ENCODE measurements at regions not wholly inside any gene's neighbourhood (a gene's known extent, or its start where the extent isn't known, plus 50 kb on each side); places are given as distances from the start of the nearest gene placed in this dataset.

DNA sequence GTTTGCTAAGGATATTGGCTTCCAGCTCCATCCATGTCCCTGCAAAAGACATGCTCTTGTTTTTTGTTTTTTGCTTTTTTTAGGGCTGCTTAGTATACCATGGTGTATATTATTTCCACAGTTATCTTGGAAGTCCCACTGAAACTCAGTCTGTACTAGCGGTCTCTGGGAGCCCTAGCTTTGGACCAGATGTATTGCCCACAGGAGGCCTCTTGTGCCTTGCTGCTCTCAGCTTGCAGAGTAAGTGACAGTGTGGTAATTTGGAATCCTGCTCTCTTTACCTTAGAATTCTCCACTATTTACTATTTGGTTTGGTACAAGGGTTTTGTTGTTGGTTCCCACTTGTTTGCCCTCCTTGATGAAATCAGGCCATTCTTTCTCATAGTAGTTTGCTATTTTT lies 1022.9 kb downstream of the LRFN5 start:
- no peak overlapping the region for H4K91ac ChIP-seq (ENCODE audit: low read length)
- H3K4me3 ChIP-seq (ENCODE audit: insufficient read depth in 1 of 2, low read depth in 1 of 2, low read length in 2 of 2) = no peak overlapping the region
- H3K27ac ChIP-seq (ENCODE audit: low read length, poor library complexity, severe bottlenecking) = no peak overlapping the region
- H3K4ac ChIP-seq (ENCODE audit: low read depth in 1 of 2, low read length in 2 of 2) = no peak overlapping the region
- no peak overlapping the region for H2BK15ac ChIP-seq (ENCODE audit: low read depth, poor library complexity, severe bottlenecking)
- no peaks in the 10 kb centered on the region for H3K9me3 ChIP-seq (ENCODE audit: control insufficient read depth, low read length)
- no peaks in the 10 kb centered on the region for H3K36me3 ChIP-seq (ENCODE audit: control insufficient read depth in 1 of 2, insufficient read depth in 2 of 2, low read depth in 1 of 2, low read length in 2 of 2)
- H2AK5ac ChIP-seq (ENCODE audit: low read length, severe bottlenecking) = no peak overlapping the region
- no peaks in the 10 kb centered on the region for H3K79me1 ChIP-seq (replicated peaks; ENCODE audit: low read length, poor library complexity, severe bottlenecking)
- H3K18ac ChIP-seq (ENCODE audit: low read depth in 1 of 2, low read length in 2 of 2) = no peak overlapping the region
- H3K9ac ChIP-seq (ENCODE audit: low read length) = no peak overlapping the region
- H2BK120ac ChIP-seq (ENCODE audit: low read depth, low read length) = no peak overlapping the region
- H3K23ac ChIP-seq (ENCODE audit: low read length in 2 of 2) = no peak overlapping the region
- H4K8ac ChIP-seq (ENCODE audit: low read length) = no peak overlapping the region
- DNase-seq = no peak
- WGBS = 100% methylated on average over 1 of the region's 1 CpG
- H3K4me1 ChIP-seq (ENCODE audit: control insufficient read depth, insufficient read depth, low read depth, low read length) = no peaks in the 10 kb centered on the region
- H2BK12ac ChIP-seq (ENCODE audit: low read length in 2 of 2) = no peak overlapping the region
- H2BK5ac ChIP-seq (ENCODE audit: low read depth, low read length, poor library complexity, severe bottlenecking) = no peak overlapping the region
- H3K4me2 ChIP-seq (ENCODE audit: low read length, poor library complexity, severe bottlenecking) = no peak overlapping the region
- no peaks in the 10 kb centered on the region for H3K27me3 ChIP-seq (ENCODE audit: control insufficient read depth in 1 of 2, insufficient read depth in 1 of 2, low read length in 2 of 2)
- no peak overlapping the region for H3K14ac ChIP-seq (ENCODE audit: low read length in 2 of 2)
- H2AFZ ChIP-seq (ENCODE audit: low read depth, low read length) = no peak overlapping the region

DNA sequence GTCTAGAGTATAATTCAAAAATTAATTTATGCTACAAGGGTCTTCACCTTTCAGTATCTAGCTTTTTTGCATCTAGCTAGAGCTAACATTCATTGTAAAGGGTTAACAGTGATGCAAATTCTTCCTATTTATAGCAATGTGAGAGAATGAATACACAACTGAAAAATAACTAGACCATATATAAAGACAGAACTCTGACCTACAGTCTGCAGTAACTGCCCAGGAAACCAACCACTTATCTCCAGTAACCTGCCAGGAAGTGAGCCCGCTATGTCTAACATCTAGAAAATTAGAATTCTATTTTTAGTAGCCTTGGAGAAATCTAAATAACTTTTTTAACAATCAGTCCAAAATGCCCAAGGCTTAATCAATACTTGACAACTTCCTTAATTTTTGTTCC lies 1021.9 kb downstream of the LRFN5 start:
- no peak overlapping the region for H3K14ac ChIP-seq (ENCODE audit: low read length in 2 of 2)
- no peak overlapping the region for H2BK15ac ChIP-seq (ENCODE audit: low read depth, poor library complexity, severe bottlenecking)
- H2AFZ ChIP-seq (ENCODE audit: low read depth, low read length) = no peak overlapping the region
- 82% methylated on average over 1 of the region's 1 CpG for WGBS
- no peak overlapping the region for H2BK120ac ChIP-seq (ENCODE audit: low read depth, low read length)
- H3K79me1 ChIP-seq (replicated peaks; ENCODE audit: low read length, poor library complexity, severe bottlenecking) = no peaks in the 10 kb centered on the region
- H3K4ac ChIP-seq (ENCODE audit: low read depth in 1 of 2, low read length in 2 of 2) = no peak overlapping the region
- H2AK5ac ChIP-seq (ENCODE audit: low read length, severe bottlenecking) = no peak overlapping the region
- H3K23ac ChIP-seq (ENCODE audit: low read length in 2 of 2) = no peak overlapping the region
- H3K9me3 ChIP-seq (ENCODE audit: control insufficient read depth, low read length) = no peaks in the 10 kb centered on the region
- H3K4me3 ChIP-seq (ENCODE audit: insufficient read depth in 1 of 2, low read depth in 1 of 2, low read length in 2 of 2) = no peak overlapping the region
- H3K18ac ChIP-seq (ENCODE audit: low read depth in 1 of 2, low read length in 2 of 2) = no peak overlapping the region
- H2BK5ac ChIP-seq (ENCODE audit: low read depth, low read length, poor library complexity, severe bottlenecking) = no peak overlapping the region
- no peak overlapping the region for H3K9ac ChIP-seq (ENCODE audit: low read length)
- no peak overlapping the region for H3K4me2 ChIP-seq (ENCODE audit: low read length, poor library complexity, severe bottlenecking)
- H4K8ac ChIP-seq (ENCODE audit: low read length) = no peak overlapping the region
- no peak for DNase-seq
- H3K27me3 ChIP-seq (ENCODE audit: control insufficient read depth in 1 of 2, insufficient read depth in 1 of 2, low read length in 2 of 2) = no peaks in the 10 kb centered on the region
- H2BK12ac ChIP-seq (ENCODE audit: low read length in 2 of 2) = no peak overlapping the region
- no peak overlapping the region for H4K91ac ChIP-seq (ENCODE audit: low read length)
- no peaks in the 10 kb centered on the region for H3K36me3 ChIP-seq (ENCODE audit: control insufficient read depth in 1 of 2, insufficient read depth in 2 of 2, low read depth in 1 of 2, low read length in 2 of 2)
- H3K4me1 ChIP-seq (ENCODE audit: control insufficient read depth, insufficient read depth, low read depth, low read length) = no peaks in the 10 kb centered on the region
- H3K27ac ChIP-seq (ENCODE audit: low read length, poor library complexity, severe bottlenecking) = no peak overlapping the region

DNA sequence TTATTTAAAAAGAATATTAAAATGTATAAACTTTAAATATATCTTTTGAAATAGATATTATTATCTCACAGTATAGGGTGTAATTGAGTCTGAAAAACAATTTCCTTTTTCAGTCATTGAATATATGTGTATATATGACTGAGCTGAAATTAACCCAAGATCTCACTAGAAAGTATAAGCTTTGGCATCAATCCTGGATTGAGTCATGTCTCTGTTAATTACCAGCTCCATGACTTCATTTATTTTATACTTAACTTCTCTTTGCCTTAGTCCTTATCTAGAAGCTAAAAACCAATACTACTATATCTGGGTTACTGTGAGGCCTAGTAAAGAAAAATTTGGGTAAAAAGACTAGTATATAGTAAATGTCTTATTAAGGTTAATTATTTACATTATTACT lies 1020.3 kb downstream of the LRFN5 start:
- Histone ChIP-seq H3K4ac (ENCODE audit: low read depth in 1 of 2, low read length in 2 of 2) (no peak overlapping the region), H2BK12ac (ENCODE audit: low read length in 2 of 2) (no peak overlapping the region), H3K9ac (ENCODE audit: low read length) (no peak overlapping the region), H2AK5ac (ENCODE audit: low read length, severe bottlenecking) (no peak overlapping the region), H3K27me3 (ENCODE audit: control insufficient read depth in 1 of 2, insufficient read depth in 1 of 2, low read length in 2 of 2) (no peaks in the 10 kb centered on the region), H3K9me3 (ENCODE audit: control insufficient read depth, low read length) (no peaks in the 10 kb centered on the region), H2BK15ac (ENCODE audit: low read depth, poor library complexity, severe bottlenecking) (no peak overlapping the region), H3K23ac (ENCODE audit: low read length in 2 of 2) (no peak overlapping the region), H3K14ac (ENCODE audit: low read length in 2 of 2) (no peak overlapping the region), H3K4me1 (ENCODE audit: control insufficient read depth, insufficient read depth, low read depth, low read length) (no peaks in the 10 kb centered on the region), H2BK120ac (ENCODE audit: low read depth, low read length) (no peak overlapping the region), H2AFZ (ENCODE audit: low read depth, low read length) (no peak overlapping the region), H3K4me3 (ENCODE audit: insufficient read depth in 1 of 2, low read depth in 1 of 2, low read length in 2 of 2) (no peak overlapping the region), H3K18ac (ENCODE audit: low read depth in 1 of 2, low read length in 2 of 2) (no peak overlapping the region), H3K36me3 (ENCODE audit: control insufficient read depth in 1 of 2, insufficient read depth in 2 of 2, low read depth in 1 of 2, low read length in 2 of 2) (no peaks in the 10 kb centered on the region), H4K91ac (ENCODE audit: low read length) (no peak overlapping the region), H3K79me1 (replicated peaks; ENCODE audit: low read length, poor library complexity, severe bottlenecking) (no peaks in the 10 kb centered on the region), H3K4me2 (ENCODE audit: low read length, poor library complexity, severe bottlenecking) (no peak overlapping the region), H3K27ac (ENCODE audit: low read length, poor library complexity, severe bottlenecking) (no peak overlapping the region), H4K8ac (ENCODE audit: low read length) (no peak overlapping the region), H2BK5ac (ENCODE audit: low read depth, low read length, poor library complexity, severe bottlenecking) (no peak overlapping the region)
- DNase-seq = no peak

DNA sequence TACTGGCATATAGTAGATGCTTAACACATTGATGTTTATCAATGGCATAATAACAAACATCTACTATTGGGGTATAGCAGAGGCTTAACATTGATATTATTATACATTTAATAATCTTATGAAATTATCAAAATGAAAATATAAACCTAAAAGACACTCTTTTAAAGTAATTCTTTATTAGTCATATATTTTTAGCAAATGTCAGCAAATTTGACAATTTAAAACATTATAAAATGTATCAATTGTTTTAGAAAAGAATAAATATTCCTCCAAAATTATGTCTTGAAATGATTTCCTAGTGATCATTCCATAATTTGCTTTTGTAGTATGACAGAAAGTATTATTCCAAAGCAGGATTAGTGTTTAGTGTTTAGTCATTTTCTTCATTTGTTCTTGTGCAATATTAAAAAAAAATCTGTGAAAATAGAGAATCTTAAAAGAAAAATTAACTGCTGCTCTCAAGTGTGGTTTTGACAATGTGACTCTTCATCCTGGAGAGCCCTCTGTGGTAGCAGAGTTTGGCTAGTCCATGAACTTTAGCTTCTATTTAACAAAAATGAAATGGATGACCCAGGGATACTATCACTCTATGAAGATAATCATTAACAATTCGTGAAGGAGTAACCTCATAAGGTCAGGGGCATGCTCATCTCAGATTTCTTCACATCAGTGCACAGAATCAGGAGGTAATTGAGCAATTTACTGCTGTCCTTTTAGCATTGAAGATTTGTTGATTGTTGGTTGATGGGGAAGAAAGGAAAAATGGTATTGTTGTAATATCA lies 1018.5 kb downstream of the LRFN5 start:
- no peak overlapping the region for H3K14ac ChIP-seq (ENCODE audit: low read length in 2 of 2)
- H2BK12ac ChIP-seq (ENCODE audit: low read length in 2 of 2) = no peak overlapping the region
- no peak for DNase-seq
- H3K23ac ChIP-seq (ENCODE audit: low read length in 2 of 2) = no peak overlapping the region
- no peak overlapping the region for H2AFZ ChIP-seq (ENCODE audit: low read depth, low read length)
- H4K91ac ChIP-seq (ENCODE audit: low read length) = no peak overlapping the region
- H3K18ac ChIP-seq (ENCODE audit: low read depth in 1 of 2, low read length in 2 of 2) = no peak overlapping the region
- H3K79me1 ChIP-seq (replicated peaks; ENCODE audit: low read length, poor library complexity, severe bottlenecking) = no peaks in the 10 kb centered on the region
- H3K27me3 ChIP-seq (ENCODE audit: control insufficient read depth in 1 of 2, insufficient read depth in 1 of 2, low read length in 2 of 2) = no peaks in the 10 kb centered on the region
- no peaks in the 10 kb centered on the region for H3K36me3 ChIP-seq (ENCODE audit: control insufficient read depth in 1 of 2, insufficient read depth in 2 of 2, low read depth in 1 of 2, low read length in 2 of 2)
- no peaks in the 10 kb centered on the region for H3K9me3 ChIP-seq (ENCODE audit: control insufficient read depth, low read length)
- no peak overlapping the region for H2BK5ac ChIP-seq (ENCODE audit: low read depth, low read length, poor library complexity, severe bottlenecking)
- no peak overlapping the region for H2BK15ac ChIP-seq (ENCODE audit: low read depth, poor library complexity, severe bottlenecking)
- no peak overlapping the region for H2AK5ac ChIP-seq (ENCODE audit: low read length, severe bottlenecking)
- H3K27ac ChIP-seq (ENCODE audit: low read length, poor library complexity, severe bottlenecking) = no peak overlapping the region
- H2BK120ac ChIP-seq (ENCODE audit: low read depth, low read length) = no peak overlapping the region
- no peak overlapping the region for H3K9ac ChIP-seq (ENCODE audit: low read length)
- no peak overlapping the region for H3K4me3 ChIP-seq (ENCODE audit: insufficient read depth in 1 of 2, low read depth in 1 of 2, low read length in 2 of 2)
- no peak overlapping the region for H3K4ac ChIP-seq (ENCODE audit: low read depth in 1 of 2, low read length in 2 of 2)
- no peak overlapping the region for H4K8ac ChIP-seq (ENCODE audit: low read length)
- H3K4me1 ChIP-seq (ENCODE audit: control insufficient read depth, insufficient read depth, low read depth, low read length) = no peaks in the 10 kb centered on the region
- WGBS = 83% methylated on average over 1 of the region's 1 CpG
- no peak overlapping the region for H3K4me2 ChIP-seq (ENCODE audit: low read length, poor library complexity, severe bottlenecking)

Data from mesenchymal stem cell (in vitro differentiated cells and primary cell).